ACC112 (cell line): ENCODE measurements at regions not wholly inside any gene's neighbourhood (a gene's known extent, or its start where the extent isn't known, plus 50 kb on each side); places are given as distances from the start of the nearest gene placed in this dataset.
A peak's percentile ranks its signal among the peaks of the same experiment; 100 is the strongest.

ENCODE experiments used
- H2AFZ ChIP-seq: fragments of 200-600 bp; sonication (generic); one replicate; pipeline ENCODE4 v1.6.0; 2017; ENCODE audit warnings: antibody characterized with exemption, low read length; ENCODE audit not compliant: unreplicated experiment
- H3K27ac ChIP-seq: fragments of 200-600 bp; sonication (generic); 2 replicates; pipeline ENCODE4 v1.5.1; 2014; ENCODE audit warnings: low read depth, mild to moderate bottlenecking, antibody characterized with exemption, low read length, moderate library complexity
- H3K27me3 ChIP-seq: fragments of 200-600 bp; sonication (generic); 2 replicates; pipeline ENCODE4 v1.6.1; 2014; ENCODE audit warnings: mild to moderate bottlenecking, antibody characterized with exemption, low read length, moderate library complexity, mixed read lengths; ENCODE audit not compliant: insufficient read depth
- H3K36me3 ChIP-seq: fragments of 200-600 bp; sonication (generic); 2 replicates; pipeline ENCODE4 v1.6.1; 2016; ENCODE audit warnings: mild to moderate bottlenecking, antibody characterized with exemption, low read length, moderate library complexity, mixed read lengths; ENCODE audit not compliant: insufficient read depth
- H3K4me1 ChIP-seq: fragments of 200-600 bp; sonication (generic); one replicate; pipeline ENCODE4 v1.6.1; 2016; ENCODE audit warnings: low read length, mixed read lengths; ENCODE audit not compliant: insufficient read depth, unreplicated experiment, control insufficient read depth
- H3K4me3 ChIP-seq: fragments of 200-600 bp; sonication (generic); 2 replicates; pipeline ENCODE4 v1.5.1; 2014; ENCODE audit warnings: mild to moderate bottlenecking, low read depth, low read length
- H3K79me2 ChIP-seq: fragments of 200-600 bp; sonication (generic); one replicate; pipeline ENCODE4 v1.6.0; 2016; ENCODE audit warnings: low read length; ENCODE audit not compliant: control insufficient read depth, unreplicated experiment, insufficient read depth

DNA sequence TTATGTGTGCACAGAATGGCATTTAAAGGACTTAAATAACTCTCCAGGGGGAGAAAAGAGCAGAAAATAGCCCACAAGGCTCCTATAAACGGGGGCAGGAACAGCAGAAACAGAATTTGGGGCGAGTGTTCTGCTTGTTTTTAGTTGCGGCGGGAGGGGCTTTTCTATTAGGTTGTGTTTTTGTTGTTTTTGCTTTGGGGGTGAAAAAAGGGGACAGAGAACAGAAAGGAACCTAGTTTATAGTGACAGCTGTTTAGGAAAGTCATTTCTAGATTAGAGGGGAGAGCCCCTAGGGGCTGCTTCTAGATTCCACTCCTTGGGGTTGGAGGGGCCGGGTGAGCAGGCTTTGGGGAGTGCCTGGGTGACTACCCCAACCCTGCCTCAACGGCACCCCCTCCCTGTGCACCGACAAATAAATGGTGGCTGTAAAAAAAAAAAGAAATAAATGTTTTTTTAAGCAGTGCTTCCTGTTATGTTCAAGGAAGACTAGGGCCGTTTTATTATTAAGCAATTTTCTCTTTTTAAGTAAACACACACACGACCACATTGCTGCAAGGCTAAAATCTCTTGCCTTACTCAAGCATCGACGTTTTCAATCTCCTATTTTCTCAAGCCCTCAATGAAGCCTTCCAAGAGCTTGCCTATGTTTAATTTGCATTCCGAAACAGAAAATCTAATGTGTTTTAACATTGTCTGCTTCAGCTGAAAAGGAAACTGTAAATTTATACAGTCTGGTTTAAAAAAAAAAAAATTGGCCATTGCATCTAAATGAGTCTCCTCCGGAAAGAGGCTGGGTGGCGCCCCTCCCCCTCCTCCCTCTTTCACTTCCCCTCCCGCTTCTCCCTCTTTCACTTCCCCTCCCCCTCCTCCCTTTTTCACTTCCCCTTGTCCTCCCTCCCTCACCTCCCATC, 123.3 kb upstream of the TBL1X start:
- H3K27ac ChIP-seq: peak overlapping the region; percentile 90
- peaks cover 26% of the 10 kb centered on the region for H3K4me1 ChIP-seq
- peak overlapping the region; percentile 60 for H2AFZ ChIP-seq
- no peaks in the 10 kb centered on the region for H3K27me3 ChIP-seq
- no peaks in the 10 kb centered on the region for H3K79me2 ChIP-seq
- no peaks in the 10 kb centered on the region for H3K36me3 ChIP-seq
- H3K4me3 ChIP-seq: peak overlapping the region; percentile 69

DNA sequence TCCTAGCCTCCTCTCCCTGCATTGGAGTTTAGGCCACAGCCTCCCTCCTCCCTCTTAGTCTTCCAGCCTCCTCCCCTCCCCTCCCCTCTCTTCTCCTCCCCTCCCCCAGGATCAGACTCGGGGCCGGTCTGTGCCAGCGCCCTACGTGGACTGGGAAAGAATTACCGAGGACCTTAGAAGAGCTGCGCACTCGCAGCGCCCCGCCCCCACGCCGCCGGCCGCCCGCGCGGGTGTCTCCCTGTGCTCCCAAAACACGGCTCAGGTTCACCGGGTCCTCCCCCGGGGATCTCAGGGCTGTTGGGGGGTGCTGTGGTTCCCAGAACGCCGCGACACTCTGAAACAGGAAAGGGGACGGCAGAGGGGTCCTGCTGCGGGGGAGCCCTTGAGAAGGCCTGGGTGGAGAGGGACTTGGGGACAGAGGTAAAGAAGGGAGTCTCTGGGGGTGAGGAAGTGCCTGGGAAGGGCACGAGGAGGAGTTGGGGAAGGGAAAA, 122.3 kb upstream of the TBL1X start:
- H2AFZ ChIP-seq: peak overlapping the region; percentile 75

DNA sequence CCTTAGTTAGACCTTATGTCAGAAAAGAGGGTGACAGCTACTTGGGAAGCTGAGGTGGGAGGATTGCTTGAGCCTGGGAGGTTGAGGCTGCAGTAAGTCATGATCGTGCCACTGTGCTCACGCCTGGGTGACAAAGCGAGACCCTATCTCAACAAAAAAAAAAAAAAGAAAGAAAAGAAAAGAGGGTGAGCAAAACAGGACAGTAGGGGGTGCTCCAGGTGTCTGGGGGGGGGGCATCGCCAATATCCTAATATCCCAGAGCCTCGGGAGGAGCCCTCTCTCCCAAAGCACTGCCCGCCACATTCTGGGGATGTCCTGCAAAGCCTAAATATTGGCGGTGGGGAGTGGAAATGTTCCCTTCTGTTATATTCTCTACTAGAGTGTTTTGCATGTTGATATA, 120.9 kb upstream of the TBL1X start:
- Histone ChIP-seq H3K36me3 (no peaks in the 10 kb centered on the region), H3K4me1 (peaks cover 21% of the 10 kb centered on the region), H3K27me3 (no peaks in the 10 kb centered on the region), H3K4me3 (no peak overlapping the region), H3K79me2 (no peaks in the 10 kb centered on the region), H3K27ac (no peak overlapping the region), H2AFZ (no peak overlapping the region)

More for the DNA sequence above, 122.3 kb upstream of the TBL1X start:
- Histone ChIP-seq H3K36me3 (no peaks in the 10 kb centered on the region), H3K4me3 (peak overlapping the region; percentile 68), H3K4me1 (peaks cover 20% of the 10 kb centered on the region), H3K27me3 (no peaks in the 10 kb centered on the region), H3K79me2 (no peaks in the 10 kb centered on the region), H3K27ac (no peak overlapping the region)

DNA sequence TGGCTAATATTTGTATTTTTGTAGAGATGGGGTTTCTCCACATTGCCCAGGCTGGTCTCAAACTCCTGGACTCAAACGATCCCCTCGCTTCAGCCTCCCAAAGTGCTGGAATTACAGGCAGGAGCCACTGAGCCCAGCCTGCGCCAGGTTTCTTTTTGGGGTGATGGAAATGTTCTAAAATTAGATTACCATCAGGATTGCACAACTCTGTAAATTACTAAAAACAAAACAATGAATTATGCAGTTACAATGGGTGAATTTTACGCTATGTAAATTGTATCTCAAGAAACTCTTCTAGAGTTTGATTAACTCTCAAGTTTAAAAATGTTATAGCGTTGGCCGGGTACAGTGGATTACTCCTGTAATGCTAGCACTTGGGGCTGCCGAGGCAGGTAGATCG, 118.9 kb upstream of the TBL1X start:
- Histone ChIP-seq H3K27me3 (no peaks in the 10 kb centered on the region), H3K4me3 (no peak overlapping the region), H2AFZ (no peak overlapping the region), H3K36me3 (no peaks in the 10 kb centered on the region), H3K27ac (no peak overlapping the region), H3K79me2 (no peaks in the 10 kb centered on the region), H3K4me1 (peaks cover 27% of the 10 kb centered on the region)

DNA sequence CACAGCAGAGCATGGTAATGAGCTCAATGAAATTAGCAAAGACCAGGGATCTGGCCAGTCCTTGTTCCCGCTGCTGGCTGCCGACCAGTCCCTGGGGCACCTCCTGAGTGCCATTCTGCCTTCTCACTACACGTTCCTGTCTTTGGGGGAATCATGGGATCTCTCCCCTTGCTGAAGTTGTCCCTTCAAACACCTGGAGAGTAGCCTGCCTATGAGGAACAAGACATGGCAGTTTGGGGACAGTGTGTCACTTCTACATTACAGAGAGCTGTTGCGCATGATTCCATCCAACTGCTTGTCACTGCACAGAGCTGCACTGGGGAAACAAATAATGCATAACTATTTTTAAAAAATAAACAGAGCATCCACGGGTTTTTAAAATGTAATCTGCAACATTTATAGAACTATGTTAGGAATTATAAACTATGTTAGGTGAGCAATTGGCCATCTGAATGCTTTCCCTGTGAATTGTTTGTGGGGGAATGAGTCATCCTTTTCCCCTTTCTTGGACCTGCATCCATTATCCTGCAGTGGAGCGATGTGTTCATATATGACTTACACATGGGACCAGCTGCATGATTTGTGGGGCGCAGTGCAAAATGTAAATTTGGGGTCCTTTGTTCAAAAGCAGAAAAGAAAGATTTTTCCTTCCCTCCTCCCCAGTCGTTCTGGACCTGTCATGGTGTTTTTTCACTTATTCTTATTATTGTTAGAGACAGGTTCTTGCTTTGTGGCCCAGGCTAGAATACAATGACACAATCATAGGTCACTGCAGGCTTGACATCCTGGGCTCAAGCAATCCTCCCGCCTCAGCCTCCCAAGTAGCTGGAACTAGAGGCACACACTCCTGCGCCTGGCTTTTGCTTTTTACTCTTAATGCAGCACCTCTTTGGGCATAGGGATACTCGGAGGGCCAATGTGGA, 115.0 kb upstream of the TBL1X start:
- Histone ChIP-seq H2AFZ (no peak overlapping the region), H3K4me3 (no peak overlapping the region), H3K4me1 (peaks cover 30% of the 10 kb centered on the region), H3K79me2 (no peaks in the 10 kb centered on the region), H3K27ac (no peak overlapping the region), H3K27me3 (no peaks in the 10 kb centered on the region), H3K36me3 (no peaks in the 10 kb centered on the region)

DNA sequence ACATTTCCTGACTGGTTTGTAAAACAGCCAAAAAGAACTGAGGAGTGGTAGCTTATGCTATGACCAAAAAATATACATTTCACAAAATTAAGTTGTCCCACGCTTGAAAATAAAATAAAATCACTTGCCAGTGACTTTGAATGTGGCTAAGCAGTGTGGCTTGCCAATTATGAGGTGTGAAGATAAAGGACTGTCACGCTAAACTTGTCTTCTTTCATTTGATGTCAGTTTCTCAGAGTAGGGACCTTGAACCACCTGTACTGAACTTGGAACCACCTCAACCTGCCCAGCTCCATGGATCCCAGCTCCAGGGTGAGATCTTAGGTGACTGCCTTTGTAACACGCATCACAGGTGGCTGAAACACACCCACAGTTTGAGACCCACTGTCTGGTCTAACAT, 113.7 kb upstream of the TBL1X start:
- H3K27me3 ChIP-seq: no peaks in the 10 kb centered on the region
- H3K27ac ChIP-seq: no peak overlapping the region
- H3K79me2 ChIP-seq: no peaks in the 10 kb centered on the region
- H3K36me3 ChIP-seq: no peaks in the 10 kb centered on the region
- H3K4me3 ChIP-seq: no peak overlapping the region
- no peak overlapping the region for H2AFZ ChIP-seq
- H3K4me1 ChIP-seq: peaks cover 30% of the 10 kb centered on the region

DNA sequence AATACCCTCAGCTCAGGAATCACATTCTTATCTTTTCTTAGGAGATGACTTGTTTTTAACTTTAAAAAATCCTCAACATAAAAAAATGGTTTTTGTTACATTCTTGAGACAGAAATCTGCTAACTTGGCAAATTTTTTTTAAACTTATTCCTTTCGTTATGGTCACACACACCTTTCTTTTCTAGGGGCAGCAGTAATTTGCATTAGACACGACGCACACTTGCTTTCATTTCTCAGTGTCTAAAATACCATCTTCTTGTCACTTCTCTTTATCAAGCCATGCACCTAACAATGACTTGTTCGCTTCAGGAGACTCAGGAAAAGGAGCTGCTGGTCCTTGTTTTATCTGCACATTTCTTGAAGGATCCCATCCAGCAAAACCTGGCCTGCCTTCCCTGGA, 112.6 kb upstream of the TBL1X start:
- Histone ChIP-seq H3K4me3 (peak overlapping the region; percentile 69), H3K4me1 (peaks cover 30% of the 10 kb centered on the region), H3K36me3 (no peaks in the 10 kb centered on the region), H2AFZ (peak overlapping the region; percentile 80), H3K27me3 (no peaks in the 10 kb centered on the region), H3K27ac (peak overlapping the region; percentile 81), H3K79me2 (no peaks in the 10 kb centered on the region)

DNA sequence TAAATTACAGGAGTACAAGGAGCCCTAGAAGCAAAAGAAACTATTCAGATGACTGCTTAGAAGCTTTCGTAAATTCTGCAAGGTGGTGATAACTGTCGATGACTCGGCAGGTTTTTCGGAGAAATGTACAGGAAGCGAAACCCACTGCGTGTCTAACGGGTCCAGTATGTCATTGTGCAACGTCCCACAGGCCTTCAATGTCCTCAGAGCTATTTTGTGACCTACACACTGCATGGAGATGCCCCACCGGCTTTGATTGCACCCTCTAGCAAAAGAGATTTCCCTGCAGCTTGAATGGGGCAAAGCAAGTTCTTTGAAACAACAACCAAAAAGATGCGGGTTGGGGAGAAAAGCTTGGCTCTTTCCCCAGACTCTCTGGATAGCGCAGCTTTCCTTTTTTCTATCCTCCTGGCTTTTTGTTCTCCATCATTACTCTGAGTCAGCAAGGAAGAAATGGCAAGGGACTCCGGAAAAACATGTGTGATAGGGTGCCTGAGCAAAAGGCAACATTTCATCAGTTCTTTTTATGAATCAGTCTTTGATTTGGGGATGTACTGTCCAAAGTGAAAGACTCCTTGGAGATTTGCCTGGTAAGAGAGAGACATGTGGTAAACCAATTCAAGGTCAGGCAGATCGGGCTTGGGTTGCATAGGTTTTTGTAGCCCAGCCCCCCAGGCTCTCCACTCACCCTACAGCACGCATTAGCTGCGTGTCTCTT, 112.0 kb upstream of the TBL1X start:
- no peaks in the 10 kb centered on the region for H3K27me3 ChIP-seq
- no peaks in the 10 kb centered on the region for H3K79me2 ChIP-seq
- peak overlapping the region; percentile 81 for H3K27ac ChIP-seq
- H3K4me3 ChIP-seq: peak overlapping the region; percentile 69
- no peaks in the 10 kb centered on the region for H3K36me3 ChIP-seq
- H3K4me1 ChIP-seq: peaks cover 30% of the 10 kb centered on the region
- peak overlapping the region; percentile 80 for H2AFZ ChIP-seq

DNA sequence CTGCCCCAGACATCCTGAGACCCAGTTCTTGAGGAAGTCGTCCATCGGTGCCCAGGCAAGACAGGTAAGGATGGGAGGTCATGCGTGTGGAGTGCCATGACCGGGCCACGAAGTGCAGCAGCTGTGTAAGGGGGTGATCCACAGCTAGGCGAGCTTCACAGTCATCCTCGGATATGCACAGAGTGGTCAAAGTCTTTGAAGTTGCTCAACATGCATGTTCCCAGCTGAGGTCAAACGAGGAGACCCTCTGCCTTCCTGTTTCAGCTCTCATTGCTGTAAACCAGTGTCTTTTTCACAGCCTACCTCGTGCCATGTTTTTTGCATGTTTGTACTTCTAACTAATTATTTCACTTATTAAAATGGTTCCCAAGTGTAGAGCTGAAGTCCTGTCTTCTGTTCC, 109.9 kb upstream of the TBL1X start:
- H3K36me3 ChIP-seq: no peaks in the 10 kb centered on the region
- peaks cover 21% of the 10 kb centered on the region for H3K4me1 ChIP-seq
- no peak overlapping the region for H2AFZ ChIP-seq
- H3K27ac ChIP-seq: no peak overlapping the region
- H3K79me2 ChIP-seq: no peaks in the 10 kb centered on the region
- H3K27me3 ChIP-seq: no peaks in the 10 kb centered on the region
- no peak overlapping the region for H3K4me3 ChIP-seq

DNA sequence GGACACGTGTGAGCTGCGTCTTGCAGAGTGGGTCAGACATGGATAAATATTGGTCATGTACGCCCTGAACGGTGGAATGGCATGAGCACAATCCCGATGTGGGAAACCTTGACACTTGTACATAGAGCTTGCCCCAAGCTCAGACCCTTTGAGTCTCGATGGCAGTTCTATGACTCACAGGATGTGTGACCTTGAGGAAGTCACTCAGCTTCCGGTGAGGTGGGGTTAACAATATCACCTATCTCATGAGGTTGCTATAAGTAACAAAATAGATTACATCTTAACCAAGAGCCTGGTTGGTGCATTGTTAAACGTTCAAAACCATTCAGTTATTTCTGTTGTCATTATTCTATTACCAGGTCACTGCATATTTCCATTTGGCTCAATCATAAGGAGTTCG, 109.1 kb upstream of the TBL1X start:
- Histone ChIP-seq H2AFZ (no peak overlapping the region), H3K4me3 (no peak overlapping the region), H3K4me1 (peaks cover 15% of the 10 kb centered on the region), H3K36me3 (no peaks in the 10 kb centered on the region), H3K27me3 (no peaks in the 10 kb centered on the region), H3K79me2 (no peaks in the 10 kb centered on the region), H3K27ac (no peak overlapping the region)
